GM19463 (cell line): ENCODE measurements at regions not wholly inside any gene's neighbourhood (a gene's known extent, or its start where the extent isn't known, plus 50 kb on each side); places are given as distances from the start of the nearest gene placed in this dataset.

ENCODE experiments used
- ATAC-seq: cut with Tn5 transposase; IDR thresholded peaks from one replicate; pipeline ENCODE4 v1.9.1; 2021; ENCODE audit warnings: mild to moderate bottlenecking, moderate library complexity; ENCODE audit not compliant: unreplicated experiment

- ATAC-seq: no peak
These were observed 68.5 kb upstream of the NXT1 start for GRCh38 chr20:23282111-23282510.

DNA sequence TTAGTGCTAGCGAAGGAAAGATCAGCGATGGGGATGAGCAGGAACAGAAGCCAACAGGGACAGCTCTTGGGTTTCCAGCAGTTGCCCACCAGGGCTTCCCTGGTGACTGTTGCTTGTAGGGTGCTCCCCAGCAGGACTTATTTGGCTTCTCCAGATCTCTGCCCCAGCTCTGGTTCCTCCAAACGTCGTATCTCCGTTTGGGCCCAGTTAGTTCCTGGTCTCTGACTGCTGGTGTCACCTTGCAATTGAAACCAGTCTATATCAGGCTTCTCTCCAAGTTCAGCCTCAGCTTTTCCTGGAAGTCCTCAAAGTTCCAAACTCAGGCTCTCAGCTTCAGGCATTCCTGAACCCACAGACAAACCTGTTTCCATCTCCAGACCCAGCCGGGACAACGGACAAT is 70.8 kb upstream of the NXT1 start:
- ATAC-seq: no peak

- ATAC-seq: no peak
These were observed 72.4 kb upstream of the NXT1 start for GRCh38 chr20:23278172-23278571.

GRCh38 chr20:23277316-23277715 is 73.3 kb upstream of the NXT1 start:
- ATAC-seq: no peak

DNA sequence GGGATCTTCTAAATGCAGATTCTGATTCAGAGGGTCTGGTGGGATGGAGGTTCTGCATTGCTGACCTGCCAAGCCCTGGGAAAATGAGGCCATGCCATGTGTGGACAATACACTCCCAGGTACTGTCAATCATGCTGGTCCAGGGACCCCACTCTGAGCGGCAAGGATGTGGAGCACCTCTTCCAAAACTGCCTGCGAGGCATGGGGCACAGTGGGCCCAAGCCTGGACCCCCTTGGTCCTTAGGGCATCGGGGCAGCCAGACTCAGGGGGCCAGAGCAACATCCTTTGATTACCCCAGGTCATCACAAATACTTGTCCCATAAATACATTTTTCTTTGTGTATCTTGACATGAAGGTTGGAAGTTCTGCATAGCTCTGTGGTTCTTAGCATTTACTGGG is 76.8 kb upstream of the NXT1 start:
- no peak for ATAC-seq

DNA sequence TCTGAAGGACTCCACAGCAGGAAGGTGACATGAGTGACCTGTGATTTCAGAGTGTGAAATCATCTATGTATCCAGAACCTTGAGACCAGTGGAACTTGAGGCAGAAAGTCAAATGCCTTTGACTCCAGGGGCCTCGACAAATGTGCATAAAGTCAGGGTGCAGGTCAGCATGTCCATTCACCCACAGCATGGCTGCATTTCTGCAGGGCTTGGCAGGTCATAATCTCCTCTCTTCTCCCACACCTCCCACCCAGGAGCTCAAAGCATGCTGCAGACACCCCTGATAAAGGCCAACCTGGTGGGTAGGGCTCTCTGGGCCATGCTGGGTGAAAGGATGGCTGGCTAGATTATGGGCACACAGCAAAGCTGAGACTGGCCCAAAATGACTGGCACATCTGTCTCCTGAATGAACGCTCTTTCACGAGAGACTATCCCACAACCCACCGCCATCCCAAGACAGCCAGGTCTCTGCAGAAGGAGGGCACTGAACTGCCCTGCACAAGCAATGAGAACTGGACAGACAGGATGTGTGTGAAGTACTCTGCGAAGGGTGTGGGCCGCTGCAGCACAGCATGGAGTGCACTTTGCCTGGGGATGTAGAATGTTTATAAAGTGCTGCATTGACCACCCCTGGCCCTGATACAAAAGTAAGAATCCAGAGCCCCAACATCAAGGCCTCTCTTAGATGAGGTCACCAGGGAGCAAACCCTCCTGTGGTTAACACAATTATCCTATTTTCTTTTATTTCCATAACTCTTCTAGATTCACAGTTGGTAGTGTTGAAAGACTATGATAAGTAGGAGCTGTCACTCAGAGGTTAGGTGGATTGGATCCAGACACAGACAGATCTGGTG is 78.2 kb upstream of the NXT1 start:
- no peak for ATAC-seq

DNA sequence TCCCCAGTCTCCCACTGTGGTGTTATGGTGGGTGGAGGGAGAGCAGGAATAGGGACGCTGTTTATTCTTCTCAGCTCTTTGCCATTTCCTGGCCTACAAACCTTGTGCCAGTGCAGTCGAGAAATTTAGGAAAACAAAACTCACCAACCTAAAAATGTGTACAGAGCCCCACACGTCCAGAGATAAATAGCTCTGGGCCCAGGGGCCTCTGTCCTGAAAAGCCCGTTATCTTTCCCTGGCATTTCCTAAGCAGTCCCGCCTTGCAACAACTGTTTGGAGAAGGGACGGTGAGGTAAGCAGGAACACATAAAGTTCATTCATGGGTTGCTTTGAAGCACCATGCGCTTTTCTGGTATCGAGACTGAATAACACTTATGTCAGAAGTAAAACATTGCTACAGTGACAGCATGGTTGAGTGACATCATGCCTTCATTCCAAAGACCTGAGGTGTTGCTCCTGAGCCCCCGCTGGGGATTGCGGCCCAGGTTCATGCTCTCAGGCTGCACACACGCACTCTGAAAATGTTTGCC is 80.1 kb upstream of the NXT1 start:
- no peak for ATAC-seq

- no peak for ATAC-seq
These were observed 80.6 kb upstream of the NXT1 start for GRCh38 chr20:23269954-23270353.

DNA sequence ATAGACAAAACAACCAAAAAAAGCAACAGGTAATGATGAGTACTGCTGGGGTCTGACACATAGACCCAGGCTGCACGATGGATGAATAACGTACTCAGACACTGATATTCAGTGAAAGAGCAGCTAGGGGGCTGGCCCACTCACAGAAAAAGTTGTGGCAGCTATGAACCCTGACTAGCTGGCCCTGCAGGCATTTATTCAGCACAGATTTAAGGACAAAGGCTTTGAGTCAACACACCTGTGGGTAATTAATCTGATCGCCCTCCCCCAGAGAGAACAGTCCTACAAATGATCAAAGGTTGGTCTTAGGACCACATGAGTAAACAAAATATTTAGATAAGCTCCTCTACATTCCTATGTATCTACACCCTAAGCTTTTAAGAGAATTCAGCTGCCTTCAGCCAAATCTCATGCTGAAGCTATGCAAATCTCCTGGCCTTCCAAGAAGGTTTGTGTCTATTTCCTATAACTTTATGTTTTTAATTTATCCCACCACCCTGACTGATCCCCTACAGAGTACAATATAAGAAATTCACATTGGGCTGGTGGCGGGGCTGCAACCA is 81.7 kb upstream of the NXT1 start:
- no peak for ATAC-seq

DNA sequence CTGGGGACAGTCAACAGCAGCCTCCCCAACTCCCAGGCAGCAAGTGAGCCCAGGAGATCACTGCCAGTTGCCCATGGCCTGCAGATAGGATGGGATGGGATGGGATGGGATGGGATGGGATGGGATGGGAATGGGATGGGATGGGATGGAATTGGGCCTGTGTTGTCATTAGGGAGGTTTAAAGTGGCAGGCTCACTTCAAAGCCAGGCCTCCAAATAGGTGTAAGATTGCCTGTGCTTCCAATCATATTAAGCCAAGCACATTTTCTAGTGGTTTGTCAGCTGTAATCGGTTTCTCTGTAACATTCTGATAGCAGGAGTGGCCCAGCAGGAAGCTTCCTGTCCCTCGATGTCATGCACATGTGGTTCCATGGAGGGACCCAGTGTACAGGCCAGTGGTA is 82.7 kb upstream of the NXT1 start:
- no peak for ATAC-seq

- ATAC-seq: no peak
These were observed 83.8 kb upstream of the NXT1 start for GRCh38 chr20:23266530-23267398.

DNA sequence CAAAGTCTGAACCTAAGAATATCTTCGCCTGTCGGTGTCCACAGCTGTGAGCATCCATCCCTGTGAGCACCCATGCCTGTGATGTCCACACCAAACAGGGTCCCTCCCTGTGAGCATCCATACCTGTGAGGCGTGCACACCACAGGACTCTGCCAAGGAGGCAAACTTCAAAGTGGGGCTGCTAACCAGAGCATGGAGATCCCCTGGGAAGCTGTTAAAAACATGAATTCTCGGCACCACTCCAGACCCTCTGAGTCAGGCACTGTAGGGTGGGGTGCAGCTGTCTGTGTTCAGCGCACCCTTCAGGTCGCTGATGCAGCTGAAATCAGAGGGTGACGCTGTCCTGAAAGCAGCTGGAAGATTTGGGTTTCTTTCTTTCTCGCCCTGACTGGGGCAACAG is 85.4 kb upstream of the NXT1 start:
- no peak for ATAC-seq

DNA sequence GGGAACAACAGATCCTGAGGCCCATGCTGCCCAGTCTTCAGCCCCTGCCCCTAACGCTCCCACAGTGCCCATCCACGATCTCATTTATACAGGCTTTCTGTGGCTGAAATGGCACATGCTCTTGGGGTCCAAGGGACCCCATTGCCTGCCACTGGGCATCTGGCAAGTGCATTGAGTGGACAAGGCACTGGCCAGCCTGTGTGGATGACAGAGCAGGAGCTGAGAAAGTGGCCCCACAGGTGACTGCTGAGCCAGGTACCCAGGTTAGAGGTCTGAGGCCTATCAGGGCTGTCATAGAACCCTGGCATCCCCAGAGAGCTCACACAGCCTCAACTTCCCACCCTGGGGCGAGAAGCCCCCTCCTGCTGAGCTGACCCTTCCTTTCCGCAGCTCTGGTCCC is 86.0 kb upstream of the NXT1 start:
- no peak for ATAC-seq

DNA sequence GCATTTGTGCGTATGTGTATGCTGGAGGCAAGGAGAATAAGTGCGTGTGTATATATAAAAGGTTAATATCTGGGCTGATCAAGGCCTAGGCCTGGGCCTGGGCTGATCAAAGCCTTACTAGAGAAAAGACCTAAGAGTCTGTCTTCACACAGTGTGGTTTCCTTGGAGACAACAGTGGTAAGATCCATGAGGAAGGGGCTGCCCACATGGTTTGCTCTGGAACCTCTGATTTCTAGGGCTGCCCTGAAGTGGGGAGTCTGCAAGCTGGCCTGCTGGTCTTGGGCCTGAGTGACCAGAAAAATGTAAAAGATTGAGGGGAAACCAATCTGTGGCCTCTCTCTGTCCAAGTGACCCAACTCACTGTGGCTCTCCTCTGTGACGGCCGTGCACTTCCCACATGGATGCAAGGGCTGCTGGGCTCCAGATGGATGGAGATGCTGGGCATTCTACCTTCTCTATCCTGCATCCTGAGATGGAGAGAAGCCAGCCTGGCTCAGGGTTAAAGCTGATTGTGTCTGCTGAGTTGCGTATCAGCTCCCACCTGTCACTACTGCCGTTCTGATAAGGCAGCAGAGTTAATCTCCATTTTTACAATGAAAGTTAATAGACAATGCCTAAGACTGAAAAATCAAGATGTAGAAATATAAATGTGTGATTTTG is 90.3 kb upstream of the NXT1 start:
- ATAC-seq: no peak

DNA sequence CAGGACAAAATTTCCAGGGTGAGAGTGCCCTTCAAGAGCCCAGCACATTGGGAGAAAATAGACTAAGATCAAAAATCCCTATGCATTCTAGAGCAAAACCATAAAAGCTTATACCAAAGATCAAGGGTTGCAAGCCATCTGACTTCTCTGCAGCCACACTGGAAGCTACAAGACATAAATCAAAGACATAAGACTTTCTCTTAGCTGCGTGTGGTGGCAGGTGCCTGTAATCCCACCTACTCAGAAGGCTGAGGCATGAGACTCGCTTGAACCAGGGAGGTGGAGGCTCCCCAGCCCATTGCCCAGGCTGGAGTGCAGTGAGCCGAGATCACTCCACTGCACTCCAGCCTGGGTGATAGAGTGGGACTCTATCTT is 91.9 kb upstream of the NXT1 start:
- ATAC-seq: no peak

DNA sequence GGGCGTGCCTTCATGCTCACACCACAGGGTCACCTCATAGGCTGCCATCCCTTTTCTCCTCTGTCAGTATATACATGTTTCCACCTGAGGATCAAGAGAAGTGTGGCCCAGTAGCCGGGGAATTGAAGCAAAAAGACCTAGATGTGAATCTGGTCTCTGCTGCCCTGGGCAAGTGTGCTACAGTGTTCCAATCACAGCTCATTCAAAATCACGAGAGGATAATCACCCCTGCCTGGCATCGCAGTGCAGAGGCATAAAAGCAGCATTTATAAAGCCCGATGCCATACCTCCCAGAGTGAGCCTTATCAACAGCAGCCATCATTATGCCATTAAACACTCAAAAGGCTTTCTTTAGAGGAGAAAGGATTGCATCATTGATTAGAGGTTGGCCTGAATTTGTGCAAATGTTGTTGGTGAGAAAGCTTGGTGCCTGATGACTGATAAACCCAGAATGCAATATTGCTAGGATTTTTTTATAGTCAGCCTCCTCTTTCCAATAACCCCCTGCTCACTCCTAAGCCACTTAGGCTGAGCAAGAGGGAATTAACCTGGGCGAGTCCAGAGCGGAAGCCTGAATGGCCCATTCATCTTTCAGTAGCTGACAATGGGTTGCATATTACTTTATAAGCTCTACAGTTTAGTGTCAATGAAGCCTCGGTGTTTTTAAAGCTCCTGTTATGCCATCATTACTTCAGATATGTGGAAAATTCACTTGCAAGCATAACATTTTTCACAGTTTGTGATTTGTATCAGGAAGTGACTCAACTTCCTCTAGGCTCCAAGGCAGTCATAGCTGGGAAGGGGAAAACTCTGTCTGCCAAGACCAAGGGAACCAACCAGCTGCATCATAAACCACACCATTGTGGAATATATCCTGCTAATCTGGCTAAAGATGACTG is 92.5 kb upstream of the NXT1 start:
- ATAC-seq: no peak

GRCh38 chr20:23257106-23257761 is 93.4 kb upstream of the NXT1 start:
- no peak for ATAC-seq

GRCh38 chr20:23255716-23256385 is 94.7 kb upstream of the NXT1 start:
- no peak for ATAC-seq

- no peak for ATAC-seq
These were observed 95.5 kb upstream of the NXT1 start for GRCh38 chr20:23255106-23255505.
